ENCODE measurements at regions not wholly inside any gene's neighbourhood (a gene's known extent, or its start where the extent isn't known, plus 50 kb on each side); places are given as distances from the start of the nearest gene placed in this dataset.
A peak's percentile ranks its signal among the peaks of the same experiment; 100 is the strongest.

- no peak for DNase-seq
These were observed 173.9 kb upstream of the GRIP1 start for GRCh38 chr12:66852765-66853164.

GRCh38 chr12:66859751-66860440 lies 181.0 kb upstream of the GRIP1 start:
- no peak for DNase-seq

- DNase-seq = peak; percentile 70
These were observed 182.2 kb upstream of the GRIP1 start for GRCh38 chr12:66860752-66861750.

DNA sequence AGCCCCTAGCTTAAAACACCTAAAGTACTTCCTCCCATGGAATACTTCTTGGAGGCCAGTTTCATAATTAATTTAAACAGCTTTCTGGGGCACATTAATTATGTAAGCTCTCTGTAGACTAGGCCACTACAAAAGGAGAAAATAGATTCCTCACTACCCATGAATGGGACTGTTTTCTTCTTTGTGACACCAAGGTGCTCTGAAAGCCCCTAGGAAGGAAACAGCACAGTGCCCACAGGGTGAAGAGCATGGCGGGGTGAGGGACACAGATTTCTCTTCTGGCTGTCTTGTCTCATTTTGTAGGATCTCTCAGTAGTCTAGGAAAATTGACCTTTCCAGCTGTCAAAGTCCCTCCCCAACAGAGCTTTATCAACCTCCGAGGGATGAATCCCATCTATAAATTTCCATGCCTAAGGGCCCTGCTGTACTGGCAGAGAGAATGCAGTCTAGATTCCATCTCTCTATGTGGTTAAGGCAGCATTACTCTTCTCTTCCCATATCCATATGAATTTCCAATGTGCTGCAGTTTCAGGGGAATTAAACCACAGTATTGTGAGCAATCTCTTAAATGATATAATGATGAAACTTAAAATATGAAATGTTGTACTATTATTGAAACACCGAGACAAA lies 183.6 kb upstream of the GRIP1 start:
- DNase-seq = peak; percentile 57

GRCh38 chr12:66863276-66863675 lies 184.4 kb upstream of the GRIP1 start:
- DNase-seq = no peak

GRCh38 chr12:66877925-66878324 lies 199.0 kb upstream of the GRIP1 start:
- DNase-seq = no peak

GRCh38 chr12:66879409-66879808 lies 200.5 kb upstream of the GRIP1 start:
- no peak for DNase-seq

DNA sequence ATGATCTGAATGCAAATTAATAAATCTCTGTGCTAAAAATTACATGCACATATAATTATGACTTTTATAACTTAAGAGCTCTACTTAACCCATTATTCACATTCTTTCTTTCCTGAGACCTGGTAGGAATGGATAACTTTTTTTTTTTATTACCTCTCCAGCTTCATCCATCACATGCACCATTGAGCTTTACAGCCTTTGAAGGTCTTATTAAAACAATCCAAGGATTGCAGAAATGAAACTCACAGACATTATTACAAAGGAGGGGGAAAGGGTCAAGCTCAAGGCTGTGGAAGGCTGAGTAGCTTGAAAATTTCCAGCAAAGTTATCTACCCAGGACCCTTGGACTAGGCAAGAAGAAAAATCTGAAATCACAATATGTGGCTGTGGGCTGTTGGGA lies 202.5 kb upstream of the GRIP1 start:
- no peak for DNase-seq

DNA sequence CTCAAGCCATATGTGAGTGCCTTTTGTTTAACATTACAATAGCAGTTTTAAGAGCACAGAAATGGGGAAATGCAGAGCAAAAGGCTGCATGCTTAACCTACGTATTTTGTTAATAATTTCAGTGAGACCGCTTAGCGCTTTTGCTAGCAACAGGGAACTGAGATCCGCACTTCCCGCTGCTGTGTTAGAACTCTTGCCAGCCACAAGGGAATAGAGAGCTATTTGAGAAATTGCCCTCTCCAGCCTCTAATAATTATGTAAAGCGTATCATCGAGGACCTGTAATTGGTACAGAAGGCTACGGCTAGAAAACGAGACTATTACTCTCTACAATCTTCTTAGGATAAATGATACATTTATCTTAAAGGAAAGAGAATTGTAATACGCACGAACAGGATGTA lies 205.2 kb upstream of the GRIP1 start:
- no peak for DNase-seq

DNA sequence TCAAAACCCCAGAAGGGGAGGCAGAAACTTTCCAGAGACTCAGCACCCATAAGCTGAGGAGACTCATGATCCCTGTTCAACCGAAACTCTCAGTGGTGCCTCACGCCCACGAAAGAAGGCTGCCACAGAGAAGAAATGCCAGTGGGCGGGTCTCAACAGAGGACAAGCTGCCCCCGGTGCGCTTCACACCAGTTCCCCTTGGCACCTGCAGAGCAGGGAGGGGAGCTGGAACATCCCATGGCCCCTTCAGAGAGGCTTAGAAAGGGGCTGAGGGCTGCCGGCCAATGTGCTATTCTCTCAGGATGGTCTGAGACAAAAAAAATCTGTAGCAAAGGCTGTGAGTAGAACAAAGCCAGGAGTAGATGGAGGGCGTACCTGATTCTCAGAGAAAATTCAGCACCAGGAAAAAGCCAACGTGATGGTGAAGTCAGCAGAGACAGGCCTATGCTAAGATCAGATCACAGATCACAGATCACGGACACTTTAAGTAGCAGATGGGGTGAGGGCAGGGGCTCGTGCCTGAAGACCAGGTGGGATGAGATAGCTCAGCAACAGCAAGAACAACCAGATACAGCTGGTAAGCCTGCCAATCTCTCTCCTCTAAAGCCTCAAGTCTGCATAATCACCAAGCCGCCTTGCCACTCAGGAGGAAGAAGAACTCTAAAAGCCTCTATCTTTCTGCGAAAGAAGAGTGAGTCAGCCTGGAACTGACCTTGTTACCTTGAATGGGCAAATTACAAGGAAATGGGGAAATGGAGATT lies 206.4 kb upstream of the GRIP1 start:
- no peak for DNase-seq

- no peak for DNase-seq
These were observed 217.9 kb upstream of the GRIP1 start for GRCh38 chr12:66896797-66897196.

- DNase-seq = no peak
These were observed 220.0 kb upstream of the GRIP1 start for GRCh38 chr12:66898700-66899469.

DNA sequence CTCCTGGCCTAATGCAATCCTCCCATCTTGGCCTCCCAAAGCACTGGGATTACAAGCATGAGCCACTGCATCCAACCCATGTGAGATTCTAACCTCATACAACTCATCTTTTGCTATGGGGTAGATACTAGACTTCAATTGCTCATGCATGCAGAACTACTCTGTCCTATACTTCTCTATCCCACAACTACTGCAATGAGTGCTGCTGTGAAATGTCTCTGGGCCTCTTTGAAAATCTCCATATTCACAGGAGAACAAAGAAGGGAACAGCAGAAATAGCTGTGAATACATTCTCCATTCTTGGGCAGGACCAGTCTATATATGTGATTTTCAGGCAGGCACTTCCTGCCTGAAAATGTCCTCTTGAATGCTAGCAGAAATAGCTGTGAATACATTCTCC lies 220.7 kb upstream of the GRIP1 start:
- no peak for DNase-seq

- no peak for DNase-seq
These were observed 221.7 kb upstream of the GRIP1 start for GRCh38 chr12:66900616-66901015.

DNA sequence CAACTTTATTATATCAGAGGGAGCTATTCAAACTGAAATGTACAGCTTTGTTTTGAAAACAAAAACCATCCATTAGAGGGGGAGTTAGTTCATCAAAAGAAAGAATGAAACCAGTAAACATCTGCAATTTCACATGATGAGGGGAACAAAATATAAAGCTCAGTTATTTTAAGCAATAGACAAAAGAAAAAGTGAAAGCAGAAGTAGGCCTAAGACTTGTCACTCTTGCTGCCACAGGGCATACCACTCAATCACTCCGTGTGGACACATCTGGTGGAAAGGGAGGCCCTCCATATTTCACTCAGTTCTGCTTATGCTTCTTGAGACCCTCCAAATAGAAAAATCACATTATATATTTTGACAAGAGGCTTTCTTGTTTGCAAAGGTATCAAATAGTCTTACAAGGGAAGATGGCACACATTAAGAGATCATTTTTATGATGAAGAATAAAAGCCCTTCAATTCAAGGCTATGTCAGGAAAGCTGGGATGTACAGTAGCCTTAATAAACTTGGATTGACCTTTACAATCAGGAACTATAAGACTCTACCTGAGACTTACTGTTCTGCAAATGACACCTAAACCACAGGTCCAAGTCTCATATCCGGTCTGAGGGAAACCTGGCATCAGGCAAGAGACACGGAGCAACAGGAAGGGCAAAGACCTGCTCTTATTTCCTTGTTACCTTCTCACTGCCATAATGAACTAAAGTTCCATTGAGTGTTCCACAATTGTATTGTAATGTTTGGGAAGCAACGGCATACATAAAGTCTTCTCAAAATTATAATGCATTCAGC lies 222.5 kb upstream of the GRIP1 start:
- no peak for DNase-seq

GRCh38 chr12:66902020-66902419 lies 223.1 kb upstream of the GRIP1 start:
- no peak for DNase-seq

GRCh38 chr12:66903782-66904396 lies 225.0 kb upstream of the GRIP1 start:
- no peak for DNase-seq

- DNase-seq = no peak
These were observed 226.3 kb upstream of the GRIP1 start for GRCh38 chr12:66905201-66905600.

- no peak for DNase-seq
These were observed 231.6 kb upstream of the GRIP1 start for GRCh38 chr12:66910366-66910974.

DNA sequence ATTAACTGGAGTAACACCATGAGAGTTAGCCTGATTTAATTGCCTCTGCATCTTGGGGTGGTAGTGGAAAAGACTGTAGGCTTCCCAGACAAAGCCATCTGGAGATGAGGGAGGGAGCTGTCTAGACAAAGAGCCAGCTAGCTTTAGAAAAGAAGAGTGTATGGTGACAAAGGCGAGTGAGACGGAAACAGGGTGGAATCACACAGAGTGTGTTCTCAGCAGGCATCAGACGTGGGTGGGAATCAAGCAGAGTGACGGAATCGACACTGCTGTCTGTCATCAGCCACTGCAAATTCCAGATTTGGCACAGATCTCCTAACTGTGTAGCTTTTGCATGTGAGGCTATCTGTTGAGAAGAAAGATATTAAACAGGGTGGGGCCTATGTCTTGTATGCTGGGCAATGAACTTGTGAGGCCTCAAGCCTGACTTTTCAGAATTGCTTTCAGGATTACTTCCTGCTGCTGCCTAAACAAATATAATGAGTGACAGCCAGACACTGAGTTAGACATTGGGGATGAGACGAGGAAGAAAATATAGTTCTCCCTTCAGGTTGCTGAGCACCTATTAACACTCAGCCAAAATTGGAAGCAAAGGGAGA lies 236.5 kb upstream of the GRIP1 start:
- peak; percentile 56 for DNase-seq
